ENCODE measurements at regions not wholly inside any gene's neighbourhood (a gene's known extent, or its start where the extent isn't known, plus 50 kb on each side); places are given as distances from the start of the nearest gene placed in this dataset.
A peak's percentile ranks its signal among the peaks of the same experiment; 100 is the strongest.

GRCh38 chr6:33507261-33507660 lies 52.9 kb downstream of the ZBTB9 start:
- DNase-seq = peak; percentile 13

- no peak for DNase-seq
These were observed 54.9 kb downstream of the ZBTB9 start for GRCh38 chr6:33508935-33509926.

- peak; percentile 16 for DNase-seq
These were observed 58.8 kb downstream of the ZBTB9 start for GRCh38 chr6:33513213-33513612.

GRCh38 chr6:33516726-33517125 lies 62.4 kb downstream of the ZBTB9 start:
- DNase-seq = no peak

- DNase-seq = peak; percentile 27
These were observed 59.2 kb downstream of the BAK1 start for GRCh38 chr6:33520636-33521488.

GRCh38 chr6:33521489-33522091 lies 58.5 kb downstream of the BAK1 start:
- no peak for DNase-seq

Measured in DMS53 (cell line).